ENCODE measurements at regions not wholly inside any gene's neighbourhood (a gene's known extent, or its start where the extent isn't known, plus 50 kb on each side); places are given as distances from the start of the nearest gene placed in this dataset.

DNA sequence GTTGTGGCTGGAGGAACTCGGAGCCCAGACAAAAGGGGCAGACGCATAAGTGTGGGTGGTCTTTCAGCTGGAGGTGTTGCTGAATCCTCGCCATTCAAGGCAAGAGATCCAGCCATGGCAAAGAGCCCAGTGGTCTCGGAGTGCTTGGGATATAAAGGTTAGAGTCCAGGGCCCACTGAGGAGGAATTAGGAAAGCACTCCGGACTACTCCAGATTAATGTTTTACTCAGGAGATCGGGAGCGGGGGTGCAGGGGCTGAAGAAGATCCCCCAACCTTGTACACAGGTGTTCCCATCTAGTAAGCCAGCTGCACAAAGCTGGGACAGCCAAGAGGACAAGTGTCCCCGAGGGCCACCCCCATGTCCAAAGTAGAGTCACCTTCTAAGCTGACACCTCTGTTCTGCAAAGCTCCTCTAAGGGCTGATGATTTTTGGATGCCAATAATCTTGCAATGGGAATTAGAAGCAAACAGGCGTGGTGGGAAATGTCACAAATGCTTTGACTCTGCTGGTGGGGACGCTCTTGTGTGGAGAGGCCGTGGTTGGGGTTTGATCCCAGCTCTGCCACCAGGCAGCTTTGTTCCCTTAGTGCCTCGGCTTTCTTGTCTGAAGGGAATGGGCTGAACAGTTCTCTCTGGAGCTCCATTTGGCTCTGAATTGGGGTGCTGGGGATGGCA is 194.3 kb upstream of the SOX1 start:
- TF ChIP-seq POLR2AphosphoS5 (IDR thresholded peaks at IDR 0.05) (no peak), POLR2A (IDR thresholded peaks at IDR 0.05) (no peak)

All from suprapubic skin (tissue), 4 donors.